Ovary (tissue), 3 donors: ENCODE measurements at regions not wholly inside any gene's neighbourhood (a gene's known extent, or its start where the extent isn't known, plus 50 kb on each side); places are given as distances from the start of the nearest gene placed in this dataset.

Experiments used
- CTCF ChIP-seq, 3 donors: fragments of 450-650 bp in 2 of 3; fragments of 200-600 bp in 1 of 3; IDR thresholded peaks; one replicate each; pipeline versions ENCODE4 v1.5.1 to v1.8.0; 2016 to 2022; ENCODE audit warnings: antibody characterized with exemption in 3 of 3, mild to moderate bottlenecking in 1 of 3
- EP300 ChIP-seq: sonication (generic); formaldehyde crosslinking; IDR thresholded peaks from one replicate; pipeline ENCODE4 v1.6.1; 2017; ENCODE audit warnings: antibody characterized with exemption
- donor health status: DM: no; HTN: no; CAD: no.

- TF ChIP-seq CTCF (IDR thresholded peaks at IDR 0.05): no peak
- no peak for TF ChIP-seq EP300
These were observed 281.0 kb downstream of the HINT1 start for GRCh38 chr5:130884023-130884422.
